ENCODE measurements at regions not wholly inside any gene's neighbourhood (a gene's known extent, or its start where the extent isn't known, plus 50 kb on each side); places are given as distances from the start of the nearest gene placed in this dataset.

- no peak for DNase-seq (ENCODE audit: low spot score in 2 of 2)
- intact Hi-C loops (cut with DNase I; ENCODE audit: low total_unique reads) = no loop called here
- 86 to 94% methylated on average over 3 of the region's 3 CpGs for WGBS, 2 donors
- no peak overlapping the region for H3K4me3 ChIP-seq (ENCODE audit: low read depth, poor library complexity, severe bottlenecking)
- no peak for TF ChIP-seq CTCF (IDR thresholded peaks at IDR 0.05)
- no peak for TF ChIP-seq POLR2A (IDR thresholded peaks at IDR 0.05)
Measured at GRCh38 chr1:213681788-213682340, 305.9 kb upstream of the PROX1 start.

- no peak overlapping the region for H3K4me3 ChIP-seq (ENCODE audit: low read depth, poor library complexity, severe bottlenecking)
- intact Hi-C loops (cut with DNase I; ENCODE audit: low total_unique reads) = no loop called here
- TF ChIP-seq POLR2A (IDR thresholded peaks at IDR 0.05) (no peak), CTCF (IDR thresholded peaks at IDR 0.05) (no peak)
- no peak for DNase-seq (ENCODE audit: low spot score in 2 of 2)
- WGBS, 2 donors = 85 to 87% methylated on average over 7 of the region's 7 CpGs
Measured at GRCh38 chr1:213683529-213683928, 304.2 kb upstream of the PROX1 start.

GRCh38 chr1:213684454-213684853 lies 303.3 kb upstream of the PROX1 start:
- DNase-seq (ENCODE audit: low spot score in 2 of 2) = no peak
- no peak for TF ChIP-seq CTCF (IDR thresholded peaks at IDR 0.05)
- no peak for TF ChIP-seq POLR2A (IDR thresholded peaks at IDR 0.05)
- H3K4me3 ChIP-seq (ENCODE audit: low read depth, poor library complexity, severe bottlenecking) = no peak overlapping the region
- 94 to 98% methylated on average over 3 of the region's 3 CpGs for WGBS, 2 donors
- intact Hi-C loops (cut with DNase I; ENCODE audit: low total_unique reads) = no loop called here

GRCh38 chr1:213685992-213686582 lies 301.7 kb upstream of the PROX1 start:
- TF ChIP-seq CTCF (IDR thresholded peaks at IDR 0.05) (no peak), POLR2A (IDR thresholded peaks at IDR 0.05) (no peak)
- WGBS, 2 donors = 62 to 64% methylated on average over 2 of the region's 2 CpGs
- H3K4me3 ChIP-seq (ENCODE audit: low read depth, poor library complexity, severe bottlenecking) = no peak overlapping the region
- no peak for DNase-seq (ENCODE audit: low spot score in 2 of 2)
- intact Hi-C loops (cut with DNase I; ENCODE audit: low total_unique reads) = no loop called here

GRCh38 chr1:213686983-213687382 lies 300.8 kb upstream of the PROX1 start:
- DNase-seq (ENCODE audit: low spot score in 2 of 2) = no peak
- H3K4me3 ChIP-seq (ENCODE audit: low read depth, poor library complexity, severe bottlenecking) = no peak overlapping the region
- TF ChIP-seq POLR2A (IDR thresholded peaks at IDR 0.05) (no peak), CTCF (IDR thresholded peaks at IDR 0.05) (no peak)
- WGBS, 2 donors = 58 to 63% methylated on average over 3 of the region's 3 CpGs
- intact Hi-C loops (cut with DNase I; ENCODE audit: low total_unique reads) = no loop called here

- no peak overlapping the region for H3K4me3 ChIP-seq (ENCODE audit: low read depth, poor library complexity, severe bottlenecking)
- TF ChIP-seq CTCF (IDR thresholded peaks at IDR 0.05) = no peak
- no peak for TF ChIP-seq POLR2A (IDR thresholded peaks at IDR 0.05)
- intact Hi-C loops (cut with DNase I; ENCODE audit: low total_unique reads) = no loop called here
- WGBS, 2 donors = 58 to 67% methylated on average over 7 of the region's 7 CpGs
- no peak for DNase-seq (ENCODE audit: low spot score in 2 of 2)
Measured at GRCh38 chr1:213687832-213688231, 299.9 kb upstream of the PROX1 start.

All from lower leg skin (tissue), 4 donors.